K562 (cell line): ENCODE measurements at regions not wholly inside any gene's neighbourhood (a gene's known extent, or its start where the extent isn't known, plus 50 kb on each side); places are given as distances from the start of the nearest gene placed in this dataset.

ENCODE experiments used
- ATAC-seq: fragments of 200-7000 bp; cut with Tn5 transposase; 3 replicates; pipeline ENCODE4 v1.9.1; 2020; ENCODE audit warnings: moderate library complexity
- BruUV-seq: library from RNA; stranded (reverse); fragments of 400-500 nt; replicated peaks from 2 replicates; lab custom pipeline; 2021; lab: Mats Ljungman, UMichigan
- CTCF ChIA-PET: fragments of 300-600 bp; formaldehyde crosslinking; extraction: SDS; loops from one replicate; lab custom pipeline; 2021; ENCODE audit warnings: low intra/inter-chr PET ratio; lab: Yijun Ruan, JAX
- POLR2A ChIA-PET: fragments of 300-600, 350-650 bp; sonication (Branson Sonifier 250); formaldehyde crosslinking; extraction: SDS; loops from one replicate; lab custom pipeline; 2021; ENCODE audit warnings: antibody characterized with exemption, inconsistent platforms; lab: Yijun Ruan, JAX
- DNase-seq, 4 experiments: peaks; one replicate each; pipeline versions ENCODE4 v3.0.0 to v3.0.0-alpha.2; 2011 to 2018; ENCODE audit warnings: low spot score in 3 of 4, mixed read lengths in 3 of 4; ENCODE audit errors: extremely low read depth in 1 of 4
- FAIRE-seq: peaks from 2 replicates; lab custom pipeline; 2011; peaks lifted over from hg19 to GRCh38; lab: Jason Lieb, UNC
- H2AFZ ChIP-seq: 2 replicates; pipeline ENCODE4 v1.6.0; 2011; ENCODE audit warnings: low read depth, low read length, control low read depth, inconsistent platforms
- H3K27ac ChIP-seq: fragments of 200-600 bp; 3 replicates; pipeline ENCODE4 v1.8.0; 2011; ENCODE audit warnings: low read depth, mild to moderate bottlenecking, control low read depth, inconsistent platforms, low read length, moderate library complexity, mixed read lengths; ENCODE audit errors: extremely low read depth
- H3K27me3 ChIP-seq, 2 experiments: fragments of 300-600 bp in 1 of 2; 2 replicates in 1 of 2; 3 replicates in 1 of 2; pipeline versions ENCODE4 v1.6.0 to v1.8.0; 2011; ENCODE audit warnings: inconsistent platforms in 2 of 2, low read length in 2 of 2, mild to moderate bottlenecking in 1 of 2, mixed read lengths in 1 of 2, moderate library complexity in 1 of 2; ENCODE audit not compliant: control insufficient read depth in 2 of 2, insufficient read depth in 2 of 2
- H3K36me3 ChIP-seq: fragments of 300-600 bp; 3 replicates; pipeline ENCODE4 v1.8.0; 2011; ENCODE audit warnings: mild to moderate bottlenecking, low read length, inconsistent platforms; ENCODE audit not compliant: control insufficient read depth, insufficient read depth
- H3K4me1 ChIP-seq, 2 experiments: fragments of 200-600 bp in 1 of 2; replicated peaks in 1 of 2; 2 replicates in 1 of 2; 3 replicates in 1 of 2; pipeline versions ENCODE4 v1.5.1 to v1.8.0; 2011; ENCODE audit warnings: inconsistent platforms in 2 of 2, low read length in 2 of 2, mild to moderate bottlenecking in 1 of 2, mixed read lengths in 1 of 2, moderate library complexity in 1 of 2; ENCODE audit not compliant: control insufficient read depth in 2 of 2, insufficient read depth in 2 of 2
- H3K4me2 ChIP-seq: 2 replicates; pipeline ENCODE4 v1.6.1; 2011; ENCODE audit warnings: low read length, control low read depth, inconsistent platforms, mixed read lengths; ENCODE audit not compliant: insufficient read depth
- H3K4me3 ChIP-seq: fragments of 200-600 bp; sonication (generic), shearing (Covaris generic); 2 replicates; pipeline ENCODE4 v1.5.1; 2016; ENCODE audit warnings: control low read depth, inconsistent platforms
- H3K79me2 ChIP-seq: fragments of 200-600 bp; 3 replicates; pipeline ENCODE4 v1.8.0; 2011; ENCODE audit warnings: low read length, inconsistent platforms; ENCODE audit not compliant: control insufficient read depth, insufficient read depth
- H3K9ac ChIP-seq, 2 experiments: 2 replicates each; pipeline versions ENCODE4 v1.6.0 to v1.6.1; 2011; ENCODE audit warnings: low read depth in 2 of 2, low read length in 2 of 2, control low read depth in 1 of 2, inconsistent platforms in 1 of 2, mild to moderate bottlenecking in 1 of 2, mixed read lengths in 1 of 2; ENCODE audit not compliant: insufficient read depth in 1 of 2
- H3K9me1 ChIP-seq: one replicate; pipeline ENCODE4 v1.6.0; 2011; ENCODE audit warnings: inconsistent platforms, mild to moderate bottlenecking, low read length, moderate library complexity; ENCODE audit not compliant: control insufficient read depth, insufficient read depth
- H3K9me3 ChIP-seq: replicated peaks from 2 replicates; pipeline ENCODE4 v1.5.1; 2011; ENCODE audit warnings: low read depth, low read length, inconsistent platforms; ENCODE audit not compliant: control insufficient read depth, insufficient read depth
- H4K20me1 ChIP-seq: replicated peaks from 2 replicates; pipeline ENCODE4 v1.6.1; 2011; ENCODE audit warnings: low read length, inconsistent platforms, mixed read lengths; ENCODE audit not compliant: control insufficient read depth, insufficient read depth
- ELF1 ChIP-seq: fragments of 200-800 bp; sonication (Bioruptor generic); IDR thresholded peaks from 2 replicates; pipeline ENCODE4 v1.6.1; 2016; ENCODE audit warnings: missing genetic modification characterization, missing compliant biosample characterization
- GABPB2 ChIP-seq: fragments of 250-450 bp; sonication (Bioruptor Pico); conservative IDR thresholded peaks from 2 replicates; pipeline ENCODE4 v1.5.1; 2021; ENCODE audit warnings: mild to moderate bottlenecking
- KAT8 ChIP-seq: fragments of 450-650 bp; IDR thresholded peaks from 2 replicates; pipeline ENCODE4 v1.6.1; 2016; ENCODE audit warnings: low read depth, mild to moderate bottlenecking
- LEF1 ChIP-seq: fragments of 450-650 bp; IDR thresholded peaks from 2 replicates; pipeline ENCODE4 v1.6.1; 2016; ENCODE audit warnings: mild to moderate bottlenecking
- PTRF ChIP-seq: fragments of 450-650 bp; IDR thresholded peaks from 2 replicates; pipeline ENCODE4 v1.6.1; 2016; ENCODE audit warnings: mild to moderate bottlenecking, missing genetic modification characterization, missing compliant biosample characterization
- TAF15 ChIP-seq: fragments of 200-400 bp; formaldehyde crosslinking; IDR thresholded peaks from 2 replicates; pipeline ENCODE4 v1.6.1; 2017; ENCODE audit warnings: mild to moderate bottlenecking, low read depth, low read length, moderate library complexity
- TSC22D4 ChIP-seq: fragments of 450-650 bp; IDR thresholded peaks from 2 replicates; pipeline ENCODE4 v1.6.1; 2016; ENCODE audit warnings: missing genetic modification characterization, missing biosample characterization, control low read depth
- ZNF316 ChIP-seq: fragments of 450-650 bp; IDR thresholded peaks from 2 replicates; pipeline ENCODE4 v1.6.1; 2016
- WGBS: fragments of 100-300 bp; shearing (Covaris generic); methylation state at CpG from one replicate; pipeline ENCODE4 v1.1.6; 2016; ENCODE audit warnings: low coverage, mixed read lengths; ENCODE audit not compliant: insufficient coverage; ENCODE audit errors: missing lambda C conversion rate; 5-methylcytosine and 5-hydroxymethylcytosine counted together
- in situ Hi-C: fragments of 300-500 bp; cut with MboI; formaldehyde crosslinking; loops from 4 replicates; pipeline ENCODE4 v1.15.0; 2018; ENCODE audit warnings: inconsistent platforms, mixed read lengths
- intact Hi-C: fragments of 100-400 bp; cut with micrococcal nuclease; formaldehyde crosslinking; loops from 2 replicates; pipeline ENCODE4 v1.14.2; 2022
- TF ChIP-seq, protein P1 (sequence below), 2 experiments: fragments of 250-450 bp in 1 of 2; fragments of 450-650 bp in 1 of 2; sonication (Bioruptor Pico) in 1 of 2; IDR thresholded peaks; 2 replicates each; pipeline versions ENCODE4 v1.6.1 to v1.8.0; 2016 to 2021; ENCODE audit warnings: mild to moderate bottlenecking in 2 of 2, moderate library complexity in 2 of 2, missing compliant biosample characterization in 1 of 2, missing genetic modification characterization in 1 of 2
- TF ChIP-seq, protein P2 (sequence below): fragments of 450-650 bp; conservative IDR thresholded peaks from 2 replicates; pipeline ENCODE4 v1.6.1; 2016; ENCODE audit warnings: missing genetic modification characterization, low read depth, mild to moderate bottlenecking, control low read depth, missing compliant biosample characterization
- TF ChIP-seq, protein P3 (sequence below), 2 experiments: fragments of 450-650 bp in 1 of 2; IDR thresholded peaks; 2 replicates each; pipeline ENCODE4 v1.6.1; 2011 to 2017; ENCODE audit warnings: low read depth in 2 of 2, antibody characterized with exemption in 1 of 2, borderline replicate concordance in 1 of 2, low read length in 1 of 2, mild to moderate bottlenecking in 1 of 2, mixed read lengths in 1 of 2; ENCODE audit not compliant: control insufficient read depth in 1 of 2
- TF ChIP-seq, protein P4 (sequence below), 2 experiments: fragments of 450-650 bp in 1 of 2; sonication (generic) in 1 of 2; formaldehyde crosslinking in 1 of 2; IDR thresholded peaks in 1 of 2; conservative IDR thresholded peaks in 1 of 2; 2 replicates each; pipeline versions ENCODE4 v1.6.1 to v1.8.1; 2016 to 2023; ENCODE audit warnings: mild to moderate bottlenecking in 2 of 2, moderate library complexity in 2 of 2, inconsistent platforms in 1 of 2, missing genetic modification reagents in 1 of 2

DNA sequence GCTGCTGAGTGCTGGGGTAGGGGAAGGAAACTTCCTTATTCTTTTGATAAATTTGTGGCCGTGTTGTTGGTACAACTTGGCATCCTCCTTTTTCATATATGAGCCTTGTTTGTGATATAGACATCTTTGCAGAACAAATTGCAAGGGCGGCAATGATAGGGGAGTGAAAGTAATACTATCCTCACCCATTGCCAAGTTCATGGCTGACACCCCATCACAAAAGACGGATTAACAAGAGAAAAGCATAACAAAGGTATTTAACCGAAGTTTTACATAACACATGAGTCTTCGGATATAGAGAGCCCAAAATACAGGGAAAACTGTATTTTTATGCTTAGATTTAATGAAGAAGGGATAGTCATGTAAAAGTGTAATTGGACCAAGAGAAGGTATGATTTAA, 86.3 kb upstream of the TMPRSS2 start:
- POLR2A ChIA-PET: no interaction called here
- DNase-seq (no peak), FAIRE-seq (no peak), ATAC-seq (no peak)
- intact Hi-C loops: no loop called here
- WGBS: 0% methylated on average over 5 of the region's 5 CpGs
- H3K36me3 ChIP-seq: no peaks in the 10 kb centered on the region
- H3K4me3 ChIP-seq: no peak overlapping the region
- no peak overlapping the region for H2AFZ ChIP-seq
- H3K4me2 ChIP-seq: no peak overlapping the region
- CTCF ChIA-PET: no interaction called here
- H3K27me3 ChIP-seq: peaks cover 2 to 15% of the 10 kb centered on the region in 2 experiments; a peak in 3 of 5 replicates
- no peaks in the 10 kb centered on the region for H3K4me1 ChIP-seq
- in situ Hi-C loops: no loop called here
- H3K79me2 ChIP-seq: no peaks in the 10 kb centered on the region
- no TSS peak for BruUV-seq
- H3K9me3 ChIP-seq: no peaks in the 10 kb centered on the region; the same call in 1 of the 2 replicates
- H3K9me1 ChIP-seq: no peaks in the 10 kb centered on the region
- no peak overlapping the region for H3K9ac ChIP-seq
- no peak overlapping the region for H3K27ac ChIP-seq
- no peaks in the 10 kb centered on the region for H4K20me1 ChIP-seq
- no peak for TF ChIP-seq TAF15
- TF ChIP-seq, protein P1, sequence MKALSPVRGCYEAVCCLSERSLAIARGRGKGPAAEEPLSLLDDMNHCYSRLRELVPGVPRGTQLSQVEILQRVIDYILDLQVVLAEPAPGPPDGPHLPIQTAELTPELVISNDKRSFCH (CRISPR knock-in tag; IDR thresholded peaks at IDR 0.05): no peak
- TF ChIP-seq, protein P1 (tag; IDR thresholded peaks at IDR 0.05): no peak
- TF ChIP-seq ELF1 (tag): no peak
- TF ChIP-seq, protein P2, sequence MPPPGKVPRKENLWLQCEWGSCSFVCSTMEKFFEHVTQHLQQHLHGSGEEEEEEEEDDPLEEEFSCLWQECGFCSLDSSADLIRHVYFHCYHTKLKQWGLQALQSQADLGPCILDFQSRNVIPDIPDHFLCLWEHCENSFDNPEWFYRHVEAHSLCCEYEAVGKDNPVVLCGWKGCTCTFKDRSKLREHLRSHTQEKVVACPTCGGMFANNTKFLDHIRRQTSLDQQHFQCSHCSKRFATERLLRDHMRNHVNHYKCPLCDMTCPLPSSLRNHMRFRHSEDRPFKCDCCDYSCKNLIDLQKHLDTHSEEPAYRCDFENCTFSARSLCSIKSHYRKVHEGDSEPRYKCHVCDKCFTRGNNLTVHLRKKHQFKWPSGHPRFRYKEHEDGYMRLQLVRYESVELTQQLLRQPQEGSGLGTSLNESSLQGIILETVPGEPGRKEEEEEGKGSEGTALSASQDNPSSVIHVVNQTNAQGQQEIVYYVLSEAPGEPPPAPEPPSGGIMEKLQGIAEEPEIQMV (tag): no peak
- TF ChIP-seq, protein P3, sequence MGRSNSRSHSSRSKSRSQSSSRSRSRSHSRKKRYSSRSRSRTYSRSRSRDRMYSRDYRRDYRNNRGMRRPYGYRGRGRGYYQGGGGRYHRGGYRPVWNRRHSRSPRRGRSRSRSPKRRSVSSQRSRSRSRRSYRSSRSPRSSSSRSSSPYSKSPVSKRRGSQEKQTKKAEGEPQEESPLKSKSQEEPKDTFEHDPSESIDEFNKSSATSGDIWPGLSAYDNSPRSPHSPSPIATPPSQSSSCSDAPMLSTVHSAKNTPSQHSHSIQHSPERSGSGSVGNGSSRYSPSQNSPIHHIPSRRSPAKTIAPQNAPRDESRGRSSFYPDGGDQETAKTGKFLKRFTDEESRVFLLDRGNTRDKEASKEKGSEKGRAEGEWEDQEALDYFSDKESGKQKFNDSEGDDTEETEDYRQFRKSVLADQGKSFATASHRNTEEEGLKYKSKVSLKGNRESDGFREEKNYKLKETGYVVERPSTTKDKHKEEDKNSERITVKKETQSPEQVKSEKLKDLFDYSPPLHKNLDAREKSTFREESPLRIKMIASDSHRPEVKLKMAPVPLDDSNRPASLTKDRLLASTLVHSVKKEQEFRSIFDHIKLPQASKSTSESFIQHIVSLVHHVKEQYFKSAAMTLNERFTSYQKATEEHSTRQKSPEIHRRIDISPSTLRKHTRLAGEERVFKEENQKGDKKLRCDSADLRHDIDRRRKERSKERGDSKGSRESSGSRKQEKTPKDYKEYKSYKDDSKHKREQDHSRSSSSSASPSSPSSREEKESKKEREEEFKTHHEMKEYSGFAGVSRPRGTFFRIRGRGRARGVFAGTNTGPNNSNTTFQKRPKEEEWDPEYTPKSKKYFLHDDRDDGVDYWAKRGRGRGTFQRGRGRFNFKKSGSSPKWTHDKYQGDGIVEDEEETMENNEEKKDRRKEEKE (IDR thresholded peaks at IDR 0.05; ENCODE audit: borderline replicate concordance in 1 of 2, control insufficient read depth in 1 of 2, low read depth in 2 of 2, low read length in 1 of 2): no peak
- no peak for TF ChIP-seq TSC22D4 (tag)
- TF ChIP-seq LEF1: no peak
- no peak for TF ChIP-seq ZNF316
- TF ChIP-seq, protein P4, sequence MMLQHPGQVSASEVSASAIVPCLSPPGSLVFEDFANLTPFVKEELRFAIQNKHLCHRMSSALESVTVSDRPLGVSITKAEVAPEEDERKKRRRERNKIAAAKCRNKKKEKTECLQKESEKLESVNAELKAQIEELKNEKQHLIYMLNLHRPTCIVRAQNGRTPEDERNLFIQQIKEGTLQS (IDR thresholded peaks at IDR 0.05): no peak
- TF ChIP-seq, protein P4 (CRISPR knock-in tag; conservative IDR thresholded peaks at IDR 0.05): no peak
- no peak for TF ChIP-seq GABPB2
- TF ChIP-seq KAT8: no peak
- no peak for TF ChIP-seq PTRF (tag)
